MM.1S (cell line): ENCODE measurements at regions not wholly inside any gene's neighbourhood (a gene's known extent, or its start where the extent isn't known, plus 50 kb on each side); places are given as distances from the start of the nearest gene placed in this dataset.

ENCODE experiments used
- DNase-seq: peaks from one replicate; pipeline ENCODE4 v3.0.0-alpha.2; 2015
- H2AFZ ChIP-seq: fragments of 300-600 bp; sonication (generic); 2 replicates; pipeline ENCODE4 v1.6.0; 2016; ENCODE audit warnings: antibody characterized with exemption, low read length
- H3F3A ChIP-seq: fragments of 300-600 bp; sonication (generic); 2 replicates; pipeline ENCODE4 v1.6.1; 2016; ENCODE audit warnings: mild to moderate bottlenecking, antibody characterized with exemption, low read length, moderate library complexity, mixed read lengths; ENCODE audit not compliant: insufficient read depth
- H3K27ac ChIP-seq: fragments of 300-600 bp; sonication (generic); 2 replicates; pipeline ENCODE4 v1.5.1; 2016; ENCODE audit warnings: mild to moderate bottlenecking, low read length
- H3K27me3 ChIP-seq: fragments of 300-600 bp; sonication (generic); replicated peaks from 2 replicates; pipeline ENCODE4 v1.6.0; 2016; ENCODE audit warnings: low read length; ENCODE audit not compliant: insufficient read depth
- H3K36me3 ChIP-seq: fragments of 300-600 bp; sonication (generic); replicated peaks from 2 replicates; pipeline ENCODE4 v1.6.1; 2016; ENCODE audit warnings: mild to moderate bottlenecking, low read length, mixed read lengths; ENCODE audit not compliant: insufficient read depth
- H3K4me1 ChIP-seq: fragments of 300-600 bp; sonication (generic); 2 replicates; pipeline ENCODE4 v1.6.1; 2016; ENCODE audit warnings: low read length, mixed read lengths
- H3K4me2 ChIP-seq: fragments of 300-600 bp; sonication (generic); 2 replicates; pipeline ENCODE4 v1.6.0; 2016; ENCODE audit warnings: low read depth, low read length
- H3K4me3 ChIP-seq: fragments of 300-600 bp; sonication (generic); 2 replicates; pipeline ENCODE4 v1.5.1; 2016; ENCODE audit warnings: low read length, mixed read lengths
- H3K79me2 ChIP-seq: fragments of 300-600 bp; sonication (generic); 2 replicates; pipeline ENCODE4 v1.6.1; 2016; ENCODE audit warnings: mixed run types, low read length, mixed read lengths
- H3K9ac ChIP-seq: fragments of 300-600 bp; sonication (generic); 2 replicates; pipeline ENCODE4 v1.6.1; 2016; ENCODE audit warnings: low read length, mixed read lengths
- H3K9me2 ChIP-seq: fragments of 300-600 bp; sonication (generic); replicated peaks from 2 replicates; pipeline ENCODE4 v1.6.1; 2016; ENCODE audit warnings: mild to moderate bottlenecking, low read length, mixed read lengths; ENCODE audit not compliant: insufficient read depth
- H3K9me3 ChIP-seq: fragments of 300-600 bp; sonication (generic); replicated peaks from 2 replicates; pipeline ENCODE4 v1.6.1; 2016; ENCODE audit warnings: mild to moderate bottlenecking, low read length, mixed read lengths; ENCODE audit not compliant: insufficient read depth
- H4K20me1 ChIP-seq: fragments of 300-600 bp; sonication (generic); 2 replicates; pipeline ENCODE4 v1.6.1; 2016; ENCODE audit warnings: mild to moderate bottlenecking, low read length, moderate library complexity, mixed read lengths; ENCODE audit not compliant: insufficient read depth
- CTCF ChIP-seq: fragments of 300-600 bp; sonication (generic); IDR thresholded peaks from 2 replicates; pipeline ENCODE4 v1.5.1; 2016; ENCODE audit warnings: antibody characterized with exemption, low read length, mixed read lengths
- EZH2 ChIP-seq: fragments of 300-600 bp; sonication (generic); optimal IDR thresholded peaks from 2 replicates; pipeline ENCODE3; 2017; ENCODE audit warnings: low read depth, mild to moderate bottlenecking, antibody characterized with exemption, low read length, mixed read lengths
- EZH2phosphoT487 ChIP-seq: fragments of 300-600 bp; sonication (generic); IDR thresholded peaks from 2 replicates; pipeline ENCODE4 v1.6.1; 2018; ENCODE audit warnings: antibody characterized with exemption, low read length

GRCh38 chr6:43979525-43979924, 147.7 kb downstream of the MRPL14 start:
- Histone ChIP-seq H3K9me3 (no peaks in the 10 kb centered on the region), H3K4me1 (peaks cover 19% of the 10 kb centered on the region), H2AFZ (no peak overlapping the region), H3K9me2 (no peaks in the 10 kb centered on the region), H3K4me2 (no peak overlapping the region), H3K4me3 (no peak overlapping the region), H4K20me1 (no peaks in the 10 kb centered on the region), H3K27me3 (no peaks in the 10 kb centered on the region), H3K36me3 (no peaks in the 10 kb centered on the region), H3K9ac (no peak overlapping the region), H3F3A (peaks cover 12% of the 10 kb centered on the region; the same call in 1 of the 2 replicates), H3K27ac (no peak overlapping the region), H3K79me2 (no peaks in the 10 kb centered on the region)
- no peak for TF ChIP-seq EZH2
- TF ChIP-seq CTCF, result no peak
- no peak for TF ChIP-seq EZH2phosphoT487
- no peak for DNase-seq

- no peak for DNase-seq
- Histone ChIP-seq H3K4me1 (peaks cover 19% of the 10 kb centered on the region), H3K9me3 (no peaks in the 10 kb centered on the region), H4K20me1 (no peaks in the 10 kb centered on the region), H3K79me2 (no peaks in the 10 kb centered on the region), H3K9ac (no peak overlapping the region), H3K4me2 (peak overlapping the region; percentile 35; the same call in 1 of the 2 replicates), H3K36me3 (no peaks in the 10 kb centered on the region), H3K9me2 (no peaks in the 10 kb centered on the region), H3F3A (peaks cover 12% of the 10 kb centered on the region; the same call in 1 of the 2 replicates), H3K27me3 (no peaks in the 10 kb centered on the region), H3K4me3 (no peak overlapping the region), H3K27ac (no peak overlapping the region), H2AFZ (no peak overlapping the region)
- no peak for TF ChIP-seq CTCF
- TF ChIP-seq EZH2phosphoT487, result no peak
- TF ChIP-seq EZH2, result no peak
Observed at GRCh38 chr6:43978473-43979346, 148.5 kb downstream of the MRPL14 start.

- Histone ChIP-seq H2AFZ (no peak overlapping the region), H3K9ac (no peak overlapping the region), H4K20me1 (no peaks in the 10 kb centered on the region), H3K4me3 (no peak overlapping the region), H3K36me3 (no peaks in the 10 kb centered on the region), H3K9me2 (no peaks in the 10 kb centered on the region), H3K27ac (peak overlapping the region; percentile 44; the same call in 1 of the 2 replicates), H3K79me2 (no peaks in the 10 kb centered on the region), H3K27me3 (no peaks in the 10 kb centered on the region), H3F3A (peaks cover 12% of the 10 kb centered on the region; the same call in 1 of the 2 replicates), H3K9me3 (no peaks in the 10 kb centered on the region), H3K4me1 (peaks cover 19% of the 10 kb centered on the region), H3K4me2 (peak overlapping the region; percentile 35; the same call in 1 of the 2 replicates)
- TF ChIP-seq EZH2phosphoT487, result no peak
- TF ChIP-seq CTCF, result peak; percentile 59
- no peak for TF ChIP-seq EZH2
- DNase-seq, result peak; percentile 85
Observed at GRCh38 chr6:43977404-43978111, 149.7 kb downstream of the MRPL14 start.
